HepG2 (cell line): ENCODE measurements at regions not wholly inside any gene's neighbourhood (a gene's known extent, or its start where the extent isn't known, plus 50 kb on each side); places are given as distances from the start of the nearest gene placed in this dataset.

Experiments used
- AFF4 ChIP-seq: sonication (generic); formaldehyde crosslinking; IDR thresholded peaks from 2 replicates; pipeline ENCODE4 v1.4.0; 2020; ENCODE audit warnings: missing genetic modification reagents
- AKAP8 ChIP-seq: sonication (generic); formaldehyde crosslinking; IDR thresholded peaks from 2 replicates; pipeline ENCODE4 v1.5.1; 2020; ENCODE audit warnings: mild to moderate bottlenecking, missing genetic modification reagents
- CTCF ChIP-seq: sonication (generic); formaldehyde crosslinking; IDR thresholded peaks from 2 replicates; pipeline ENCODE4 v1.5.0; 2020; ENCODE audit warnings: mild to moderate bottlenecking, missing genetic modification reagents, moderate library complexity
- EZH2 ChIP-seq: conservative IDR thresholded peaks from 2 replicates; pipeline ENCODE4 v1.6.1; 2012; ENCODE audit warnings: mild to moderate bottlenecking, low read depth, low read length, moderate library complexity
- MTF2 ChIP-seq: sonication (generic); formaldehyde crosslinking; IDR thresholded peaks from 2 replicates; pipeline ENCODE4 v1.5.0; 2020; ENCODE audit warnings: missing genetic modification reagents, borderline replicate concordance
- MYC ChIP-seq: sonication (generic); formaldehyde crosslinking; IDR thresholded peaks from 2 replicates; pipeline ENCODE4 v1.9.0; 2021; ENCODE audit warnings: missing genetic modification reagents, borderline replicate concordance
- POLR2A ChIP-seq, 2 experiments: IDR thresholded peaks; 2 replicates each; pipeline ENCODE4 v1.6.1; 2011; ENCODE audit warnings: low read depth in 2 of 2, low read length in 2 of 2, mild to moderate bottlenecking in 1 of 2, moderate library complexity in 1 of 2; ENCODE audit not compliant: insufficient read depth in 1 of 2
- SIN3A ChIP-seq: IDR thresholded peaks from 2 replicates; pipeline ENCODE4 v1.6.1; 2011; ENCODE audit warnings: low read depth, mild to moderate bottlenecking, control low read depth, low read length, borderline replicate concordance
- ZNF724P ChIP-seq: sonication (generic); formaldehyde crosslinking; IDR thresholded peaks from 2 replicates; pipeline ENCODE4 v1.8.0; 2022; ENCODE audit warnings: missing genetic modification reagents, borderline replicate concordance

GRCh38 chr18:57095884-57096283 lies 51.0 kb upstream of the BOD1L2 start:
- no peak for TF ChIP-seq ZNF724P (CRISPR knock-in tag)
- no peak for TF ChIP-seq SIN3A
- no peak for TF ChIP-seq AFF4 (CRISPR knock-in tag)
- TF ChIP-seq CTCF = no peak
- TF ChIP-seq MYC = no peak
- no peak for TF ChIP-seq AKAP8 (CRISPR knock-in tag)
- no peak for TF ChIP-seq POLR2A (IDR thresholded peaks at IDR 0.05; ENCODE audit: insufficient read depth in 1 of 2, low read depth in 2 of 2, low read length in 2 of 2)
- TF ChIP-seq MTF2 (CRISPR knock-in tag) = no peak
- TF ChIP-seq EZH2 = no peak
